Stimulated activated naive CD4-positive, alpha-beta T cell treated with Interleukin-2 at 50 U/mL for 16 hours (primary cell): ENCODE measurements at regions not wholly inside any gene's neighbourhood (a gene's known extent, or its start where the extent isn't known, plus 50 kb on each side); places are given as distances from the start of the nearest gene placed in this dataset.
"Not testable (repeated sequence)": the region's sequence is repeated elsewhere in the genome, so short reads cannot be mapped to it uniquely, and the experiment has no call there.

ENCODE experiments used
- DNase-seq: peaks from one replicate; lab custom pipeline; 2025; lab: John Stamatoyannopoulos, UW

DNA sequence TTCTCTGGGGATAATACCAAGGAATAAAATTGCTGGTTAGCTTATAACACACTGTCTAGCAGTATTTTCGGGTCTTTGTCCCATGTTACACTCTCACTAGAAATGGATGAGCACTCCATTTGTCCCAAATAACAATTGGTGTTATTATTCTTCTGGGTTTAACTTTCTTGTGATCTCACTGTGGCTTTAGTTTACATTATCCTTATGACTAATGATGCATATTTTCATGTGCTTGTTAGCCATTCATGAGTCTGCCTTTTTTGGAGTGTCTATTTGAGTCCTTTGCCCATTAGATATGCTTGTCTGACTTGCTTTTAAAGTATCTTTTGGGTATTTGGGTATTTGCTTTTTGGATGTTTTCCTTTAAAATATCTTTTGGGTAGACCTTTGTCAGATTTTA, 372.9 kb upstream of the TENM3 start:
- DNase-seq = no peak

DNA sequence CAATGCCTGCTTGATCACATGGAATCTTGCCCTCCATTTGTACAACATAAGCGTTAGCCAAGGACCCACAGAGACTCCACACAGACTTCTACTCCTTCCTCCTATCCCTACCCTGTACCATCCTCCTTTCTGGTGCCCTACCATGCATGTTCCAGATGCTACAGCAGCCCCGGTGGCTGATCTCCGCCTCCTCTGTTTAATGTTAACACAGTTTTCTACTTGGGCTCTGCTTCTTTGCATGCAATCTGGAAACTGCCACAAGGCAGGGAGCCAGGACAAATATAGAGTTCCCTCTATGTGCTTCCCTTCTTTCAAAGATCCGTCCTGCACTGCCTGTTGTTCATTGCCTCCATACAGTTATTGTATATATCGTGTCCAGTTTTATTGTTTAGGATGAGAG, 368.6 kb upstream of the TENM3 start:
- no peak for DNase-seq

DNA sequence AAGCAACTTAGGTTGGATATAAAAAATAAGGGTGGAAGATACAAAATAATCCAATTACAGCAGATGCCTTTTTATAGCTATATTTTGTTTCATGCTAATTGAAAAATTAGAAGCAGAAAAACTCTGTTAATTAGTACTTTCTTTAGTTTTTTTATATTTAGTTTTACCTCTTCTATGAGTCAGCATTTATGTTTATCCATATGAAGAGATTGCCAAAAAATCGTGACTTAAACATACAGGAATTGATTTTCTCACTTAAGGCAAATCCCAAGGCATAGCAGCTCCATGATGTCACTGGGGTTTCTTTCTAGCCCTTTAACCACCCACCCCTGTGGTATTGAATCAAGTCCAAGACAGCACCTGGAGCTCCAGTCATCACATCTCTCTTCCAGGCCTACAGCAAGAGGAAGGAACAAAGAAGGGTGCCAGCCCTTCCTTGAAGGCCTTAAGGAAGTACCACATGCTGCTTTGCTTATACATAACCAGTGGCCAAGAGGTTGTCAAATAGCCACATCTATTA, 365.8 kb upstream of the TENM3 start:
- no peak for DNase-seq

DNA sequence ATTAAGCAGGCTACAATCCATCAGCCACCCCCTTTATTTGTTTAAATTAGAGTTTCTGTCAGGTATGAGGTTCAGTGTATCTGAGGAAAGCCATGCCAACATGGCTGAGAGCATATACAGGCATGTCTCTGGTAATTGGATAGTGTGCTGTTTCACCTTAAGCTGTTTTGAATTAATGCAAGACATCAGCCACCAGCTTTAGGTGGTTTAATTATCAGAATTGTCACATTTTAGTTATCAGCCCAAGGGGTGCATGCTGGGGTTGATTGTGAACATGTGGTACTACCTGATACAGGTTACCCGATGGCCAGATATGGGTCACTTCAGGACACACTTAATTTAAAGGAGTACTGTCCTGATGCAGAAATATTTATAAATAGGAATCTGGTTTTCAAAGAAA, 353.2 kb upstream of the TENM3 start:
- no peak for DNase-seq

DNA sequence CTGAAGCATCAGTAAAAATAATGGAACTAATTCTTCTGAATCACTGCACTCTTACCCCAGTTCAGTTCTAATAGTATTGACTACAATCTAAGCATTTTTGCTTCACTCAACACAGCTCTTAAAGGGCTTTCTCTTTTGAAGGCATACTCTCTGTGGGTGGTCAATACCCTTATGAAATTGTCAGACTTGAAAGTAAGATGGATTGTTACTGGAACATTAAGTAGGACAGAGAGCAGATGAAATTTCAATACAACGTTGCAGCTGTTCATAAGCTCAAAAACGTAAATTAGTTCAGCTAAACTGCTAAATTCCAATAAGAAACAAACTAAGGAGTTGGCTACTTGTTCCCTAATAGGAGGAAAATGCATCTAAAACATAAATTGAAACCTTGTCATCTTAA, 352.3 kb upstream of the TENM3 start:
- no peak for DNase-seq

DNA sequence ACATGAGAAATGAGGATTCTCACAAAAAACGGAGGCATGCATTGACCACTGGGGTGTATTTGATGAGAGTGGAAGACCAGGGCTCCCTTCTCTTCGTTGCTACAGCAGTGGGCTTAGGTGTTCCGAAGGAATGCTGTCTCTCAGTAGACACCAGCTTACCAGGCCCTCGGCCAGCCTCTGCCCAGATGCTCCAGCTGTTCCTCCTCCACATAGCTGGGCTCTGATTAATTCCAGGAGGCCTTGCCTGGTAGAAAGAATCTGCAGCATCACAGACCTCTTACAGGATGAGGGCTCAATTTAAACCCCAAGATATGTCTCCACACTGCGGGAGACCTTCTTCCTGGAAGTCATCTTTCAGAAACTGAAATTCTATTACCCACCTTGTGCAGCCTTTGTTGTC, 346.6 kb upstream of the TENM3 start:
- no peak for DNase-seq

DNA sequence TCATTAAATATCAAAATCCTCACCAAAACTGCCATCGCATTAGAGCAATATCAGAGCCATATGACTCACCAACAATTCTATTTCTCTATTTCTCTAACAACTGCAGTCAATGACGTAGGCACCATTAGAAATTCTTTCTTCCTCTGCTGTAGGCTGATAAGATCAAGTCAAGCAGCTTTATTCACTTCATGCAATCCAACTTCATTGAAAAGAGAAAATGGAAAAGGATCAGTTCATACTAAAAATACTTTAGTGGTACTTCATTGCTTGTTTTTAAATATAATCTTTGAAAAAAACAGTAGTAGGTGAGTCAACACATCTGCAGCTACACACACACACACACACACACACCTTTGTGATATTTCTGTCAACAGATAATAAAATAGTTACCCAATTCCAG, 345.3 kb upstream of the TENM3 start:
- DNase-seq = no peak

DNA sequence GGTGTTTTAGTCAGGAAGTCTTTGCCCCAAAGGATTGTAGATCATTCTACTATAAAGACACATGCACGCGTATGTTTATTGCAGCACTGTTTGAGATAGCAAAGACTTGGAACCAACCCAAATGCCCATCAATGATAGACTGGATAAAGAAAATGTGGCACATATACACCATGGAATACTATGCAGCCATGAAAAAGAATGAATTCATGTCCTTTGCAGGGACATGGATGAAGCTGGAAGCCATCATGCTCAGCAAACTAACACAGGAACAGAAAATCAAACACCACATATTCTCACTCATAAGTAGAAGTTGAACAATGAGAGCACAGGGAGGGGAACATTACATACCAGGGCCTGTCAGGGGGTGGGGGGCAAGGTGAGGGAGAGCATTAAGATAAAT, 340.8 kb upstream of the TENM3 start:
- not testable (repeated sequence) for DNase-seq

DNA sequence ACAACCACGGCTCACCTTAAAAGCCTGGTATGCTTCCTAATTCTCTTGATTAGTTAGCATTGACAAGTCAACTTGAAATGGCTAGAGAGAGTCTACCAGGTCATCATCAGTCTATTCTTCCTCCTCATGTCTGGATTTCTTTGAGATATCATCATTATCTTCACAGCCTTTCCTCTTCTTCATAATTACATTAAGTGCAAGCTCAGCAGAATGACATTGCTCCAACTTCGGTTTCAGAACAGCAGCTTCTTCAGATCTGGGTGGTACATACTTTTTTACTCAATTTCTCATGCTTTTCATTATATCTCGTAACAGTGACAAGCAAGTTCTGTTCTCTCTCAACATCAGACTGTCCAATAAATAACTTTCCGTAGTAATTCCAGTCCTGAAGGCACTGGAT, 337.5 kb upstream of the TENM3 start:
- DNase-seq = no peak

DNA sequence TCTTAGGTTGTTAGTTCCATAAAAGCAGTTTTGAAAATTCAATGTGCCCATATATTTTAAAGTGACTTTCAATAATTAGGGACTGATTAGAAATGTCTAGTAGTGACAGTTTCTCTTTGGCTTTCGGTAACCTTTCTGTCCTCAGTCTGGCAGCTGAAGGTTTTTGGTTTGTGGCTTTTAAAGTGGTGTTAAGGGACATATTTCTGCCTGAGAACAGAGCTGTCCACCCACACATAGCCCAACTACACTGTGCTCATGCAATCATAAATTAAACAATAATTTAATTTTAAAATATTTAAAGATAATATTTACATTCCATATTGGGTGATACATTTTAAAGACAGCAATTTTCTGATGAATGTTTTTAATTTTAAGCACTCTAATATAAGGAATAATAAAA, 335.0 kb upstream of the TENM3 start:
- DNase-seq = no peak

DNA sequence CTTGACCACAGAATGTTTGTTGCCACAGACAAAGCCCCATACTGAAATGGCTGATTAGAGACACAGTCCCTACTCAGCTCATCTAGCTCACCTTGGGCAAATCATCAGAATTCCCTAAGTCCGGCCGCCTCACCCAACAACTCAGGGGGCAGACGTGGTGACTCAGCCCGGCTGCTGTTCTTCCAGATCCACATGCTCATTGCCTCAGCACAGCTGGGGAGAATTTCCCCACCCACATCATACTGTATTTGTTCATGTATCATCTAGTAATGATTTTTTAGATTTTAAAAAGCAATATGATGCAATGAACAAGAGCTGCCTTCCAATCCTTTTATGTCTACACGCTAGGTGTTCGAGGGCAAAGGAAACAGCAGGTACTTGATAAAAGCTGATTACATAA, 333.8 kb upstream of the TENM3 start:
- DNase-seq = no peak

DNA sequence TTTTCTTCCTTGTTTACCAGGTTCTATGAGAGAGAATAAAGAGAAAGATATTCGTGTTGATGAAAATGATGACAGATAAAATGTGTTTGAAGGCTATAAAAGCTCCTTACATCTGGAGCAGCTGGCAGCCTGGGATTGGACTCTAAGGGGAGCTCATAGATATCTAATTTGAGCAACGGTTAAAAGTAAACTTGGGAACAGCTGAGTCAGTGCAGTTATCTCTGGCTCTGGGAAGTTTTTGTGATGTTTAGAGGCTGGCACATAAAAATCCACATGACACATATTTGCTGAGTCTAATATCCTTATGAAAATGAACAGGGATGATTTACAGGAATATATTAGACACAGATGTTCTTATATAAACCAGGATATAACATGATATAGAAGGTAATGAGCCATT, 331.8 kb upstream of the TENM3 start:
- DNase-seq = no peak

DNA sequence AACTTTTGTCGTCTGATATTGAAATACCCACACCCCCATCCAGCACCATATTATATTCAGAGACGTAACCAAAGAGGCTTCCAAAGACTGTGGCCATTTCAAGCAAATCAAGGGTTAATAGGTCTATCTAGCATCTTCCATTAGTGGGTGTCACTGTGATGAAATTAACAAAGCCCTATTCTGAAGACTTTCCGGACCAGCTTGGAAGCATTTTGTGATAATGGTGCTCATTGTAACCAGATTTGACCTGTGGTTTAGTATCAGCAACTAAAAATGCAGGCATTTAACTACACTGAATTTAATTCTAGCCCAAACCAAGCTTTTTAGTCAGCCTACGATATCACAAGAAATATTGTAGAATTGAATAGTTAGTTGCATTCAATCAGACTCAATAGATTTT, 309.7 kb upstream of the TENM3 start:
- no peak for DNase-seq

DNA sequence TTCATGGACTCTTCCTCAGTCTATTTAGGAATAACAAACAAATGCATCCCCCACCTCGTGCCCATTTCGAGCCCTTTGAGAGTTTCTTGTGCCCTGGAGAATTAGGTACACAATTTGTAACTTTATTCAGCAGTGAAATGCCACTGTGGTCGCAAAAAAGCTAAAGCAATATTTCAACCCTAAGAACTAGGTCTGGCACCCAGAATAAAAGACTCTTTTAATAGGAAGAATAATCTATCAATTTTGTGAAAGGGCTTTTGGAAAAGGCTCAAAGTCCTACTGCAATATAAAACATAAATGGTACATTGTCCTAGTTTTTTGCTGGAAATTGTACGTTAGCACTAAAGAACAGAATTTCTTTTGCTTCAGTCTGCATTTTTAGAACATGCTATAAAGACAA, 304.6 kb upstream of the TENM3 start:
- no peak for DNase-seq

DNA sequence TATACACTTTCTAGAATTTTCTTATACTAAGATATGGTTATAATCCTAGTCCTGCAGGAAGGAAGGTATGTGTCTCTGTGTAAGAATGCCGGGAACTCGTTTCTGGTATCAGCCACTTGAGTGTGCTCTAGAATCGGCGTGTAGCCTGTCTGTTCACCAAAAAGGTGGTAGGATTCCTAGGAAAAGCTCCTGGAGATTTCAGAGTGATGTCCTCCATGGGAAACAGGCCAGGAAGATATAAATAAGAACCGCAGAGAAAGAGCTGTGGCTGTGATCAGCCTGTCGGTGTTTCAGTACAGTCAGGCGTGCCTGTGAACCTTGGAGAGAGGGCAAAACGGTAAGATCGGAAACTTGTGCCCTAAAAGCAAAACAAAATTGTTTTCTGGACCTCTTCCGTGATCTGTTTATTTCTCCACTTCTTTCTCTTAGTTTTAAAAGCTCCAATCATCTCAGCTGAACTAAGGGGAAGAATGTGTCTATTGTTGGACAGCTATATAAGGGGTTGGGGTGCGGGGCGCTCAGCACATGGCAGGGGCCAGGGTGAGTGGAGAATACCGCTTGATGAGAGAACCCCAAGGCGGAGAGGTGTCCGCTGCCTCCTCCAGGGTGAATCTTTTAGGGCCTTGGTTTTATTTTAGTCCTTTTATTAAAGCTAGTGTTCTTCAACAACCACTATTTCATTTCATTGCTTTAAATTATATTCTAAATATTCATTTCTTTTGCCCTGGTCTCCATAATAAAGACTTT, 303.8 kb upstream of the TENM3 start:
- no peak for DNase-seq

DNA sequence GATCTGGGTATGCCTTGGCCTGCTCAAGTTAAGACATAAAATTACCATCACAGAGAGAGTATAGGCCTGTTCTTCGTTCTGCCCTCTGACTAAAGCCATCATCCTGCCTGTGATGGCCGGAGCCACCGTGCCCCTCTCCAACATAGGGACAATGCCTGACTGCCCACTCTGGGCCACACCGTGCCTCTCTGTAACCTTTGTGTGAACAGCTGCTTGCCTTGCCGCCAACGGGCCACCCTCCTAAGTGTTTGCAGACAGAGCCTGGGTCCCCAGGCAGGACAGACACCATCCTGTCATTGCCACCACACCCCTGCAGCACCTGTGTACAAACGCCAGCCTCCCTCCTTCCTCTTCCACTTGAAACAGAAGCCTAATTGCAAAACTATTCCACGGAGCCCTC, 298.7 kb upstream of the TENM3 start:
- DNase-seq = no peak

DNA sequence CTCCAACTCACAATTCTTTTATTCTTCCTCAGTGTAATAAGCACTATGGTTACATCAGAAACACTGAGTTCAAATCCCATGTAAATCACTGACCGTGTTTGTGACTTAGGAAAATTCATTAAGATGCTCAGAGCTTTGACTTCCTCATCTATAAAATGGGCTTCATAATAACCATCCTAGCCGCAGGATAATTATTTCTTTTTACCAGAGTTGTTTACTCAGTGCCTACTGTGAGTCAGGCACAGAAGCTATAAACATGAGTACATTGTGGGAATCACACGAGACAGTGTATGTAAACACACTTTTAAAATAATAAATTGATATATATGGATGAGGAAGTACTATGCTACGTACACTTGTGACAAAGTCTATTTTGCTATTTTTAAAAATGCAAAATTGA, 296.3 kb upstream of the TENM3 start:
- no peak for DNase-seq

DNA sequence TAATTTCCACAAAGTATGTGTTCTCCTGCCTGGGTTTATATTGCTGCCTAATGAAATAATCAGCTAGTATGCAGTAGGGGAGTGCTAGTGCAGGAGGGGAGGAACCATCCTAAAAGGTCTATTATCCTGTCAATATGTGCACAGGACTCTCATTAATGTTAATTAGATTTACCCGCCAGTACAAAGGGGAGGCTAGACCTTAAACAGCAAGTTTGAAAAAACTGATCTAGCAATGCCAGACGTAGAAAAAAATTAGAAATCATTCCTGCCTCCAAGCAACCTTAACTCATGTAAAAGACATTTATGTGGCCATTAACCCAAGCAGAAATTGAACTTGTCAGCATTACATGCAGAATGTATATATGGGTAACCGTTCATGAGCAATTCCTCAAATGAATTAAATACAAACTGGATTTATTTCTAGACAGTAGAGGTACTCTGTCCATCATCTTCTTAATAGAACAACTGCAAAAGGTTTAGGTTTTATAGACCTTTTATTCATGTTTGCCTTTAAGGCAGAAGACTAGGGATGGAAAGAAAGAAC, 294.3 kb upstream of the TENM3 start:
- DNase-seq = no peak

DNA sequence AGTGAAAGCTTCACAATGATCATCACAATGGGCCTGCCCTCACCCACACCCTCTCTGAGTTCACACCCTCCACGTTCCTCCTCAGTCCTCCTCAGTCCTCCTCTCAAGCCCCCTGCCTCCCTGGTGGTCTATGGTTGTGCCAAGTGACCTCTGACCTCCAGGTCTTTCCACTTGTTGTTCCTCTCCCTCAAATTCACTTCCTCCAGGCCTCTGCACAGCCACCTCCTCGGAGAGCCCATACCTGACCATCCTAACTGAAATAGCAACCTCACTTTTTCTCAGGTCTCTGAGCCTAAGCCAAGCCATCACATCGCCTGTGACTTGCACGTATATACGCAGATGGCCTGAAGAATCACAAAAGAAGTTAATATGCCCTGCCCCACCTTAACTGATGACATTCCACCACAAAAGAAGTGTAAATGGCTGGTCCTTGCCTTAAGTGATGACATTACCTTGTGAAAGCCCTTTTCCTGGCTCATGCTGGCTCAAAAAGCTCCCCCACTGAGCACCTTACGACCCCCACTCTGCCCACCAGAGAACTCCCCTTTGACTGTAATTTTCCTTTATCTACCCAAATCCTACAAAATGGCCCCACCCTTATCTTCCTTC, 293.4 kb upstream of the TENM3 start:
- no peak for DNase-seq

DNA sequence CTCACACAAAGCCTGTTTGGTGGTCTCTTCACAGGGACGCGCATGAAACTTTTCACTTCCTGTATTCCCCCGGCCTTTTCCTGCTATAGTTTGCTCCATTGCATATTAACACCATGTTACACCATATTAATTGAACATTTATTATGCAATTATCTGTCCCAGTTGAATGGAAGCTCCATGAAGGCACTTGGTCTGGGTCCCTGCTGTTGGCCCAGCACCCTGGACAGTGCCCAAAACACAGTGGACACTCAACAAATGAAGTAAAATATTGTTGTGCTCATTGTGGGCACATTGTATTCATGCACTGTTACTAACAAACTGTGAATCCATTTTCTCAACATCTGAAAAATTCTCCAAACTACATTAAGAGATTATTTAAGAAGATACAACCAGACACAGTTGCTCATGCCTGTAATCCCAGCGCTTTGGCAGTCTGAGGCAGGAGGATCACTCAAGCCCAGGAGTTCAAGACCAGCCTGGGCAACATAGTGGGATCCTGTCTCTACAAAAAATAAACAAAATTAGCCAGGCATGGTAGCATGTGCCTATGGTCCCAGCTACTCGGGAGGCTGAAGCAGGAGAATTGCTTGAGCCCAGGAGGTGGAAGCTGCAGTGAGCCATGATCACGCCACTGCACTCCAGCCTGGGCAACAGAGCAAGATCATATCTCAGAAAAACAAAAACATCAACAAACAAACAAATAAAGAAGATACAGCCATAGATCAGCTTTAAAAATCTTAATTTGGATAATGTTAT, 292.7 kb upstream of the TENM3 start:
- DNase-seq = no peak

DNA sequence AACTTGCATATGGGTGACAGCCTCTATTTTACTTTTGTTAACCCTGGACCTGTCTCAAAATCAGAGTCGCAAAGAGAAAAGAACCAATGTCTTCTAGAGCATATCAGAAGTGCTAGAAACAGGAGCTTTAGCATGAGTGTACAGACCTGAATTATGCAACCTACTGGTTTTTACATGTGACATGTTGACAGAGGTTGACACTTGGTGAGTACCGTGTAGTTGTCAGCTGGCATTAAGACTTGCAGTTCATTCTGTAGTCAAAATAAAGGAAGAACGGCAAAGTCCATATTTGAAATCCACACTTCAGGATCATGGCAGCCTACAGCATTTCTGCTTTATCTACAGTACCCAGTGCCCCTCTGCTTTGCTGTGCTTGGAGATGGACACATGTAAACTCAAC, 291.9 kb upstream of the TENM3 start:
- DNase-seq = no peak

DNA sequence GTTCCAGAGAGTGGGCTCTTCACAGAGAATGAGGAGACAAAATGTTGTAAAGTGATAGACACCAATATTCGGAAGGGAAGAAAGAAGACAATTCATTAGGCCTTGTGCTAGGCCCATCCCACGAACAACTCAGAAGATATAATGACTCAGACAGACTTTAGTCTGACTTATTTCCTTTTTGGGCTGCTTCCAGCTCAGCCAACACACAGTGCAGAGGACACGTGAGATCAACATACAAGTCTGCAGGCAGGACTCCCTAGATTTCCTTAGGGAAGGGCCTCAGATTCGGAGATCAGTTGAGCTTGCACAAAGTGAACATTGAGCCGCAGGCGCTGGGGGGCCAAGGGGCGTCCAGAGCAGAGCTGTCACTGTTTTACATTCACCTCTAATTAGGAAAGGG, 290.7 kb upstream of the TENM3 start:
- DNase-seq = no peak

DNA sequence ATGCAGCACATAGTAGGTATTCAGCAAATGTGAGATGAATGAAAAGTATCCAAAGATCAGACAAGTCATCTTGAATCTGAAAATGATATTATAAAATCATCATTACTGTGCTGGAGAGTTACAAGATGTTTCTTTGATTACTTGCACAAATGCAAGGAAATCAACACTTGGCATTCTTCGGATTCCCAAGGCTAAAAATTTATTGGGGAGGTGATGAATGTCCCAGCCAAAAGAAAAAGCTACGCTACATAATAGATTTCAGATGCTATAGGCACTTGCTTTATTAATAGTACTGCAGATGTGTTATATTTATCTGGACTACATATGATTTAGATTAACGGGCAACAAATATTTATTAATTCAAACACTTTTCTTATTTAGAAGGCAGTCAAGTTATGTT, 286.7 kb upstream of the TENM3 start:
- DNase-seq = no peak
